GM18498 (cell line): ENCODE measurements at regions not wholly inside any gene's neighbourhood (a gene's known extent, or its start where the extent isn't known, plus 50 kb on each side); places are given as distances from the start of the nearest gene placed in this dataset.

Experiments
- ATAC-seq: cut with Tn5 transposase; IDR thresholded peaks from one replicate; pipeline ENCODE4 v1.9.1; 2021; ENCODE audit warnings: mild to moderate bottlenecking, moderate library complexity; ENCODE audit not compliant: unreplicated experiment

DNA sequence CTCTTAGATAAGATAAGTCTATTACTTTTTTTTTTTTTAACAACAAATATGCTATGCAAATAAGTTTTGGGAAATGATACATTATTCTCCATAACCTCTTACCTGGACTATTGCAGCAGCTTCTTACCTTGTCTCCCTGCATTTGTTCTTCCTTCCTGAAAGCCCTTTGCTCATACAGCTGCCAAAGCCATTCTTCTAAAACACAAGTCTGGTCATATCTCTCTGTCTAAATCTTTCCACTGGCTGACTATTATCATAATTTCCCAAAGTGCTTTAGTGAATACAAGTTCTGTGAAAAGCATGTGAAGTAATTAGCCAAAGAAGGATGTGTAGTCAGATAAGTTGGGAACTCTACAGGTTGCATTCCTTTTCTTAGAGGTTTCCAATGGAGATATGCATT is 115.4 kb upstream of the CNTLN start:
- no peak for ATAC-seq

DNA sequence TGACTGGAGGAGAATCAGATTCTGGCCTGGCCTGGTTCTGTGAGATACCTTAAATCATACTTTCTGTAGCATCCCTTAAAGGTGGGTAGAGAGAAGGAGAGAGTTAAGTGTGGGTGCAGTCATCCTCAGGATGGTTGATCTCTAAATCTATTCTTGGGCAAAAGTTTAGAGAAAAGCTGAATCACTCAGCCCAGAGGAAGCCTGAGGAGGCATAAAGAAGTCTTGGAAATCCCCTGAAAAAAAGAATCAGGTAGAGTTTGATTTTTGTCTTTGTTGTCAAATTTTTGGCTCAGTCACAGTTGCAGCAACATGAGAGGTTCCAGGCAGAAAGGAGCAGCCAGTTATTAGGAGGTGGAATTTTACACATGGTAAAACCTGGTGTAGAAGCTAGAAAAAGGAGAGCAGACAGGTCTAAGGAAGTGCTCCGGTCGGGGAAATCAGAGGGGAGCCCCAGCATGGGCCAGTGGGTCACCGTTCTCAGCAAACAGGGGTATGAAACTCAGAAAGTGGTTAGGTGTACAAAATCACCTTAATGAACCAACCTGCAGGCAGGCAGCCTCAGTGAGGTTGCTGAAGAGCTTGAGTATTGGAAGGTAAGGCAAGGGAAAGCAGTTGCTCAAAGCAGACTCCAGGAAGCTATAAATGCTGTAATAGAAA is 116.2 kb upstream of the CNTLN start:
- no peak for ATAC-seq

DNA sequence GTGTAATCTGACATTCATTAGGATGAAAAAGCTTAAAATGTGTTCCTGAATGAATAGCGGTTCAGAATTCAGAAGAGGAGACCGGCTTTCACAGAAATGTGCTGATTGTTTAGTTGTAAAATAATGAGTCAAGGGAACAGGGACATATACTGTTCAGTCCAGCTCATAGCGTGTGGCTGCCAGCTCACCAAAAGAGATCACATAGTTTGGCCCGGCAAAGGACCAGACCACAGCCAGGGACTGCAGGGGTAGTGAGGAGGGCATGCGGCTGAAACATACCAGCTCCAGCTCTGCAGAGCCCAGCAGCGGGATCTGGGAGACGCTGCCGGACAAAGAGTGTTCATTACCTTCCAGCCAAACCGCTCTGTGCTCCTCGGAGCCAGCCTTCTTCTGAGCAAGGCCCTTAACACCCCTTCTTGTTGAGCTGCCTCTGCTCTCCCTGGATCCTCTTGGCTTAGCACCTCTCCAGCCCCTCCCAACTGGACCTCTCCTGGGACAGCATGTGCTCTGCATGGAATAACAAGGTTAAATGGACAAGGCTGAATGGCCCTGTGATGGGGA is 116.8 kb upstream of the CNTLN start:
- no peak for ATAC-seq

DNA sequence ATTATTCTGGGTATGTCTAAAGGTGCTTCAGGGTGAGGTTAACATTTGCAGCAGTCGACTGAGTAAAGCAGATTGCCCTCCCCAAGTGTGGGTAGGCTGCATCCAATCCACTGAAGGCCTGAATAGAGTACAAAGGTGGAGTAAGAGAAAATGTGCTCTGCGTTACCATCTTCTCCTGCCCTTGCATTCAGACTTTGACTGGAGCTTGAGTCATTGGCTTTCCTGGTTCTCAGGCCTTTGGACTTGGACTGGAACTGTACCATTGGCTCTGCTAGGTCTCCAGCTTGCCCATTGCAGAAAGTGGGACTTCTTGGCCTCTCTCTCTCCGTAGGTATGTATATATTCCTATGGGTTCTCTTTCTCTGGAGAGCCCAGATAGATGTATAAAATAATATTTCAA is 120.9 kb upstream of the CNTLN start:
- no peak for ATAC-seq

DNA sequence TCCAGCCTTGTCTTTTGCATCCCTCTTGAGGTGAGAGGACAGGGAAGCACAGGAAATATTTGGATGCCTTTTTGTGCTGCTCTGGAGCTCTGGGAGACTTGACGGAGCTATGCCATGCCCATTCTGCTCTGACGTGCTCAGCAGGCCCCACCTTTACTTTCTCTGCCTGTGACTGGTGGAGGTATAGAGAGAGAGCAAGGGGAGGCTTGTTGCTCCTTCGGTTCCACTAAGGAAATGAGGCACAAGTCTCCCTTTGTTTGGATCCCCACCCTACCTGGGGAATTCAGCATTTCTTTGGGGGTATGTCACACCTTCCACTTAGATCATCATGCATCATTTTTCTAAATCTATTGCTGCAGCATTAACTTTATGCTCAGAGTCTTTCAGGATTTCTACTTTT is 121.8 kb upstream of the CNTLN start:
- ATAC-seq: no peak

DNA sequence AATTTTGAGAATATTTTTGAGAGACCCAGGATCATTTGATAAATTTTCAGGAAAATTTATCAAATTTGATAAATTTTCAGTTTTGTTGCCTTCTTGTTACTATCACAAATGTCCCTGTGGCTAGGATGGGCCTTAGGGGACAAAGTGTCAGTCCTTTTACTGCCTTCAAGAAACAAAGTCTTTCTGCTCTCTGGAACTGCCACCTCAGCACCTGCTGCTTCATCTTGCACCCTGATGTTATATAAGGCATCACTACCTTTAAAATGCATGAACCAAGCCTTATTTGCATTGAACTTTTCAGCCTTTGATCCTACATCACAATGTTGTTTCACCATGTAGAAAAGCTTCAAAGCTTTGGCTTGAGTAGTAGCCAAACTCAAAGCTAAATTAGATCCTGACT is 123.0 kb upstream of the CNTLN start:
- ATAC-seq: no peak

DNA sequence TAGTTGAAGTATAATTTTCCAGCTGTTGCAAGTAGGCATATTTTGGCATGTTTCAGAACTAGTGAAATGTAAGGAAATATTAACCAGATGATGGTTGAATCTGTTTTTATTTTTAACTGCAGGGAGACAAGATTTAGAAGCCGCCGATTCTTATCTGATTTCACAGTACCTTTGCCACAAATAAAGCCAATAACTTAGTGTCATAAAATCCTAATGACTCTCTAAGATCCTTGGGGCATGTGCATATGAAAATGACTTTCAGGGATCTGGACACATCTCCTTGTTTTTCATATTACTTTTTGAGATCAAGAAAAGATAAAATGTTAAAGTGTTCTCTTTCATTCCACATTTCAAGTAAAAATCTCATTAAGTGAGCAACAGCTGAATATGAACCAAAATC is 125.8 kb upstream of the CNTLN start:
- ATAC-seq: no peak

DNA sequence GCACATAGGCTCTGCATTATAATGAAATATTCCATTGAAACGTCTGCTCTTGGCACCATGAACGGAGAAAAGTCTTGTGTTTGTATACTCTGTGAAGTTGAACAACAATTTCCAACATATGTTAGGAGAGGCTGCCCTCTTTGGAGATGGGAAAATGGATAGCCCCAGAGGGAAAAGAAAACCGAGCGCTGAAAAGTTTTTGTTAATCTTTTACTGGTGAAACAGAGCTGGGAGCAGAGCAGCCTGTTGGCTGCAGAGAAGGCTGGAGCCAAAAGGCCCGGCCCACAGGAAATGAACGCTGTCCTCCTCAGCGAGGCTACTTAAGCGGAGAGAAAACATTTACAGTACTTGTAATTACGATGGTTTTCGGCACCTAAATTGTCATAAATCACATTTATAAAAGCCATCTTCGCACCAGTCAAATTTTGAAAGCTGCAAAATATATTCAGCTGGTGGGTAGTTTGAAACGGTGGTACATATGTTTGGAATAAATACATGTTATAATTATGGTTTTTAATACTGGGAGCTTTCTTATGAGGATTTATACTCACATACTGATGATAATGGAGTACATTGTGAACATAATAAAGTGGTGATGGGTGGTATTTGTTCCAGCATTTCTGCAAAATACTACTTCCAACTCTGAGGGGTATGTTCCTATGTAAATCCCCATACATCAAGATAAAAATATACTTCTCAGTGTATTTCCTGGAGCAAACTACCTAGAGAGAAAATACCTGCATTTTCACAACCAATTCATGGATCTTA is 129.6 kb upstream of the CNTLN start:
- no peak for ATAC-seq

DNA sequence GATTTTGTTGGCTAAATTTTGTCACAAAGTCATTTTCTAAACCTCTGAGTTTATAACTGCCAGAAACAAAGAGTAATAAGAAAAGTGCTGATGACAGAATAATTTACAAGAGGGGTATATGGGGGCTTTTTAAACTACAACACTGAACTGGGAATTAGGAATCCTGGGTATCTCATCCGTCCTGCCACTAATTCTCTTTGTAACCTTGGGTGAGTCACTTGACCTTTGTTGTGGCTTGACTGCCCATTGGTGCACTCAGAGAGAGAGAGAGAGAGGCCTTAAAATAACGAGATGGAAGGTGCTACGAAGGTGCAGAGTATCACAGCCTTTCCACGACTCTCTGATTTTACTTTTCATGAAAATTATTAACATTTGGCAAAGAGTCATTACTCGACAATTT is 130.3 kb upstream of the CNTLN start:
- ATAC-seq: no peak

DNA sequence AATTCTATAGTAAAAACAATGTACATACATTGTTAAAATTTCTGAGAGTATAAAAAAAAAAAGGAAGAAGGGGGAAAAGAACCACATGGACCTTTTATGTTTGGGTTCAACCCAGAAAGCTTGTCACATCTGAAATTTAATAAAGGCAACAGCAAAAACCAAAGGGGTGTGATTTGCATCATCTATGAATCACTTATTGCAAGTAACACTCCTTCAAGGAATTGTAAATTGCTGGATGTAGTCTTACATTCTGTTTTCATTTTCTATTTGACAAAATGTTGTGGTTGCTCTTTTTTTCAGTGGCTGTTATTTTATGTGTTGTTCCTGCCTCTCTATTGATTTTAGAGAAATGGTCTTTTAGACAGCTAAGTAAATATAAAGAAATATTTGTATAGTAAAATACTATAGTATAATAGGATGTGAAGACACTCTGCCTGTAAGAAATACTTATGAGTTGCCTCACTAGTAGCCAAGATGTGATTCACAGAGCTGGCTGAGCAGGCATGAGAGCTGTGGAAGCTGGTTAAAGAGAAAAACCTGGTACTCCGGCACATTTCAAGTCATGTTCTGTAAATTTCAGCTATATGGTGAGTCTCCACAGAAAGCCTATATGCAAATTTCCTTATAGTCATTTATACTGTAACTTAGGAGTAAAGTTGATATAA is 131.1 kb upstream of the CNTLN start:
- no peak for ATAC-seq

DNA sequence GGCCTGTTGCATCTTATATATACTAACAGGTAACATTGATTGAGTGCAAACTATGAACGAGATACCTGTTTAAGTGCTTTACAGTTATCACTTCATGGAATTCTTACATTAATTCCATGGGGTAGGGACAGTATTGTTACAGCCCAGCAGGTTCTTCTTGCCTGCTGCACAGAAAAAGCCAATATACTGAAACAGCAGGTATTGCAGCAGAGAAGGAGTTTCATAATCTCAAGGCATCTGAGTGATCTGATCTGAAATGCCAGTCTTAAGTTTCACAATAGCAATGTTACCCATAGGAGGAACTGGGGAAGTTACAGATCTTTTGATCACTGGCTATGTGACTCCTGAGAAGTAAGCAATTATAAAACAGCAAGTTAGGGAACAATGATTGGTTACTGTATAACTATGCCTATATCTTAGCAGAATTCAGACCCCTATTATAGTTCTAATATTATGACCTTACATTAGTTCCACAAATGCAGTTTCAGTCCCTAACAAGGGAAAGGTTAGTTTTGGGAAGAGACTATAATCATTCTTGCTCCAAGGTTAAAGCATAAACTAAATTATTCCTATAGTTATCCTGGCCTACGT is 126.5 kb upstream of the BNC2 start:
- no peak for ATAC-seq

DNA sequence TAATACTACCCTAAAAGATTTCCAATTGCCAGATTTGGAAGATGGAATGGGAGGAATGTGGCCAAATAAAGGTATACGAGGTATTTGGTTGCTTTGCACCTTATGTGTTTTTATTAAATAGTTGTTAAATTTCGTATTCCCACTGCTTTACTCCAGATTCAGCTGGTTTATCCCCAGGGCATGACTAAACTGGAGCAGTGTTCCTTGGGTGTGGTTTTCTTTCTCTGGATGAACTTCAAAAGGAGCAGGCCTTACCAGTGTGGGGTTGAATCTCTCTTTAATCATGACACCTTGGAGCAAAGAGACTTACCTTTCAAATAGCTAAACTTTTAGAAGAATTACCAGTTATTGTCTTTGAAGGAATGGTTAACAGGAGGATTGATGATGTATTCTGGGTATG is 121.7 kb upstream of the BNC2 start:
- ATAC-seq: no peak

DNA sequence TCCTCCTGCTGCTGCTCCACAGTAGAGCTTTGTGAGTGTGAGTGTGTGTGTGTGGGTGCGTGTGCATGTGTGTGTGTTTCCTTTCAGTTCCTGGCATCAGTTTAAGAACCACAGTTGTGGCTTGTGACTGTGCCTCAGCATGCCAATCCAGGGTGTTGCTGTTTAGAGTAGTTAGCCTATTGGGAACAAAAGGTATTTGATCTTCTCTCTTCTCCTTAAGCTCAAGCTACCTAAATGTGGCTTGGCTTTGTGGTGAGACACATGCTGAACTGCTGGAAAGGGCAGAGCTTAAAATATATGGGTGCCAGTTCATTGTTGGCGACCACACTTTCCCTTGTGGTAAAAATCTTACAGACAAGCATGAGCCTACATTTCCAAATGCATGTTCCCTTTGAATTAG is 116.6 kb upstream of the BNC2 start:
- no peak for ATAC-seq

DNA sequence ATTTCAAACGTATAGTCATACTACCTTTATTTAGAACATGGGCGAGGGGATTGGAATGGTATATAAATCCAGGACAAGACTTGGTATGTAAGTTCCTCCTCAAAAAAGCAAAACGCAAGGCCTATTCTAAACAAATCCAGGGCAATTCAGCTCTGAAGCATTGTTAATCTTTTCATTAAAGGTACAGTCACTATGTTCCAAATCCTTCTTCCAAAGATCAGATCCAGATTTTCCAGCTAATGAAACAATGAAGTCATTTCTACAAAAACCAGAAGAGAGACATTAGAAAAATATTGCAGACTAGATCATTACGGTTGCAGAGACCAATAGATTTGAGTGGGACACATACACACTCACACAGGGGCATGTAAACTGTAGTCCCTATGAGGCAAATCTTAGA is 116.1 kb upstream of the BNC2 start:
- no peak for ATAC-seq

DNA sequence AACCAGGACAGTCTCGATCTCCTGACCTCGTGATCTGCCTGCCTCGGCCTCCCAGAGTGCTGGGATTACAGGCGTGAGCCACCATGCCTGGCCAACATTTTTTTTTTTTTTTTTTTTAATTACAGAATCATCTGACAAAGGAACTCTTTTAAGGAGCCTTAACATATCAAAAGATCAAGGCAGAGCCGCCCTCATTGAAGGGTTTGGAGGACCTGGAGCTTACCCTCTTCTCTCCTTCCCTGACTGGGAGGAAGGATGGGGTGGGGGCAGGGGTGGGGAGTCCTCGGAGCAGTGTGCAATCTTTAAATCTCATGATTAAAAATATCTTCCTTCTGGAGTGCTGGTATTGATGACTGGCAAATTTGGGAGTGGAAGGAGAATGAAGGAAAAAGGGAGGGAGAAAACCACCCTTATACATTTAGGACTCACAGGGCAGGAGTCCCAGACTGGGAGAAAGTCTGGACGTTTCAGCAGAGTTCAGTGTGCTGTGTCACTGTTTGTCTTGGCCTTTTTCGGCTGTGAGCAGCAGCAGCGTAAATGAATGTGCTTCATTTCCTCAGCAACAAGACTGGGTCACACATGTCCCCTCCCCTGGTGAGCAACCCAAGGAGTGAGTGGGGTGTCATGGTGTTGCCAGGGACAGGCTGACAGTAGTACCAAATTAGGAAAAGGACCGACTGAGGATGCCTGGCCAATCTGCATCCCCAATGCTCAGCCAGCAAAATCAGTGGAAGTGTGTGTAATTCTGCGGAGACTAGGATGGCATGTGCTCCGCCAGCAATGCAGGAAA is 115.3 kb upstream of the BNC2 start:
- ATAC-seq: no peak

DNA sequence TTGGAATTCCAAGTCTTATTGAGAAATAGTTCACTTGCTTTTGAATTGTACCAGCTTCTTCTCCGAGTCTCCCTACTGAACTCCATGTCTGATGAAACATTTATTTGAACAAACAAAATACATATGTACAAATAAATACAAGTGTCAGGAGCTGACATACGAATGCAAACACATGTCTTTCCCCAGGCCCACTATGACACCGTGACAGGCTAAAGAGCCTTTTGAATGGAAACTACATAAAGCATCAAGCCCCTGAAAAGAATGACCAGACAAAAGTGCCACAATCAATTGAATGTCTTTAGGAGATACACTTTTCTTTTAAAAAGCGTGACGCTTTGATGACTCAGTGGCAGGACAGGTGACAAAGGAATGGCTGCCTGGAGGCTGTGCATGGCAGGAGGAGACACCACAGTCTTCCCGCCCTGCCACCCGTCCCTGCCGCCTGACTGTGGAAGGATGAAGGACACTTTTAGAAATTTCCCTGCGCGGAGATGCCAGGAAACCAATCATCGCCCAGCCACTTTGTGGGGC is 112.4 kb upstream of the BNC2 start:
- ATAC-seq: no peak

DNA sequence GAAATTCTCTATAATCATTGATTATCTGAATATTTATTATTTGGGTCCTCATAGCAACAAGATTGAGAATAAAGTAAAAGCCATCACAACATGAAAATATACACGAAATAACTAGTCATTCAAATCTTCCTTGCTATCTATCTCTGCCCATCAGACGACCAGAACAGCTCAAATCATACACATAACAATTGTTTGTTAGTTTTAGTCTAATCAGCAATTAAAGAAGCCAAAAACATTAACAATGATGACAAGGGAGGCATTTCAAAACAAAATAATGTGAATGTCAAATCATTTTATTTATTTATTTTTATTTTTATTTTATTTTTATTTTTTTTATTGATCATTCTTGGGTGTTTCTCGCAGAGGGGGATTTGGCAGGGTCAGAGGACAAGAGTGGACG is 106.0 kb upstream of the BNC2 start:
- no peak for ATAC-seq

DNA sequence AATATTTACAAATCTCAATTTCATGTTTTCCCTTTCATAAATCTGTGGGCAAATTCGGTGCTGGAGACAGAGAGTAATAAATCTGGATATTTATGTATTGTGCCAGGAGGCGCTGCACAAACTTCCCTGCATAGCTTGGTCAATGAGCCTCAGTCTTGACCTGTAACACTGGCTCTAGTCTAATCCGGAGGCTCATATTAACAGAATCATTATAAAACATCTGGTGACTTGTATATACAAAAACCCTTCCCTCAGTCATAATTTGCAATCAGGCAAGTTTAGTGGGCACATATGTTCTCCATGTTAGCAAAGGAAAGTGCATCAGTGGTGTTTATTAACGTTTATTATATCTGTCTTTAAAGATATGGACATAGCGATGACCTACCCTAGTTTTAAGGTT is 104.0 kb upstream of the BNC2 start:
- no peak for ATAC-seq

DNA sequence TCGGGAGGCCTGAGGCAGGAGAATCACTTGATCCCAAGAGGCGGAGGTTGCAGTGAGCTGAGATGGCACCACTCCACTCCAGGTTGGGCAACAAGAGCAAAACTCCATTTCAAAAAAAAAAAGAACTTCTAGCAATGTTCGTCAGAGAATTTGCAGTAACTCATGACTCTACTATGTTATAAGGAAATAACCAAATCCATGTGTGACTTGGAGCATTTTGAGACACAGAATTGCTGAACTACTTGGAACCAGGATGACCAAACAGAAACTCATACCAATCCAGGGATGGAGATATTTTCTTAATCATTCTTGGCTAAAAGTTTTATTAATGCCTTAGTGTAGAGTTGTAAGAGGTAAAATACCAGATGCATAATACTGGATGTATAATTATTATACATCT is 99.9 kb upstream of the BNC2 start:
- ATAC-seq: no peak

DNA sequence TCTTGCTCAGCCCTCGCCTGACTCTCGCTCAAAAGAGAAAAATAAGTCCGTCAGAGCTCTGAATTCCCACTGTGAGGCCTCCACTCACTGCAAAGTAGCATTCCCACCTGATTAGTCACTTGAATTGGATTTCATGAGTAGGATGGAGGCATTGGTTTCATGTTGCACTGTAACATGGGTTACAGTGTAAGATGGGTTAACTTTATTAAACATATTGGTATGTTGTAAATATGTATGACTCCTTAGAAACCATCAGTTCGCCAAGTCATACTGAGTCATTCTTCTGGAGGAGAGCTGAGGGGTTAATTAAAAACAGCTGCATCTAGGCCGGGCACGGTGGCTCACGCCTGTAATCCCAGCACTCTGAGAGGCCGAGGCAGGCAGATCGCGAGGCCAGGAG is 93.8 kb upstream of the BNC2 start:
- ATAC-seq: no peak

DNA sequence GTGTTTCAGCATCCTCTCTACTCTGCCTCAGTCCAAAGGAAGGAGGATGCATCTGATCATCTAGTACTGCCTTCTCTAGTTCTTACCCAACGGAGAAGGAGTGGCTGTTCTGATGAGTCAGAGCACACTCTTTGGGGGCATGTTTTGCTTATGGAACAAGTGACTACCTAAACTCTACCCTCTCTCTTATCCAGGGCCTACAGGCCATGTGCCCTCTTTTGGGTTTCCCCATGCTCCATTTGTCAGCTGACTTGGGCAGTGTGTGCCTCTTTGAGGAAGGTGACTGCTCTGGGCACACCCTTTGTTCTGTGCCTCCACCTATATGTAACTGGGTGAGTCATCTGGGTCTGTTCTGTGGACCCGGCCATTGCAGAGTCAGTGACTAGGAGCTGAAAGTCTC is 89.6 kb upstream of the BNC2 start:
- no peak for ATAC-seq
